NB4 (cell line): ENCODE measurements at regions not wholly inside any gene's neighbourhood (a gene's known extent, or its start where the extent isn't known, plus 50 kb on each side); places are given as distances from the start of the nearest gene placed in this dataset.

Experiments used
- MYC ChIP-seq: IDR thresholded peaks from 2 replicates; pipeline ENCODE4 v1.6.1; 2011; ENCODE audit warnings: low read depth, low read length
- POLR2A ChIP-seq: IDR thresholded peaks from 2 replicates; pipeline ENCODE4 v1.6.1; 2011; ENCODE audit warnings: mild to moderate bottlenecking; ENCODE audit not compliant: insufficient read length; ENCODE audit errors: extremely low read depth
- TF ChIP-seq, protein P1 (sequence below): IDR thresholded peaks from one replicate; pipeline ENCODE4 v1.5.1; 2012; ENCODE audit warnings: low read depth, low read length

DNA sequence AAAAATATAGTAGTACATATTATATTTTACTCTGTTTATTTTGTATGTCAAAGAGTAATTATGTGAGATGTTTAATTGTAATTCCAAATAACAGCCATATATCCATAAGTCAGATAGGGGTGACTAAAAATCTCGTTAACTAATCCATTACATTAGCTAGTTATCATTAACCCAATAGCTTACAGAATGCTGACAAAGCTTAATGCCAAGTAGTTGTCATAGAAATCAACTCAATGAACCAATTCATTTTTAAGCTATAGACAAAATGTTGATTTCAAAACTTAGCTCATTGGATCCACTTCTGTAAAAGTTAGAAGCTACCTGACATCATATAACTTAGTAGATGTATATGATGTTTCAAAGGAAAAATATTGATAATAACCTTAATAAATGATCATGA lies 206.7 kb upstream of the SLITRK1 start:
- TF ChIP-seq, protein P1, sequence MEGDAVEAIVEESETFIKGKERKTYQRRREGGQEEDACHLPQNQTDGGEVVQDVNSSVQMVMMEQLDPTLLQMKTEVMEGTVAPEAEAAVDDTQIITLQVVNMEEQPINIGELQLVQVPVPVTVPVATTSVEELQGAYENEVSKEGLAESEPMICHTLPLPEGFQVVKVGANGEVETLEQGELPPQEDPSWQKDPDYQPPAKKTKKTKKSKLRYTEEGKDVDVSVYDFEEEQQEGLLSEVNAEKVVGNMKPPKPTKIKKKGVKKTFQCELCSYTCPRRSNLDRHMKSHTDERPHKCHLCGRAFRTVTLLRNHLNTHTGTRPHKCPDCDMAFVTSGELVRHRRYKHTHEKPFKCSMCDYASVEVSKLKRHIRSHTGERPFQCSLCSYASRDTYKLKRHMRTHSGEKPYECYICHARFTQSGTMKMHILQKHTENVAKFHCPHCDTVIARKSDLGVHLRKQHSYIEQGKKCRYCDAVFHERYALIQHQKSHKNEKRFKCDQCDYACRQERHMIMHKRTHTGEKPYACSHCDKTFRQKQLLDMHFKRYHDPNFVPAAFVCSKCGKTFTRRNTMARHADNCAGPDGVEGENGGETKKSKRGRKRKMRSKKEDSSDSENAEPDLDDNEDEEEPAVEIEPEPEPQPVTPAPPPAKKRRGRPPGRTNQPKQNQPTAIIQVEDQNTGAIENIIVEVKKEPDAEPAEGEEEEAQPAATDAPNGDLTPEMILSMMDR = no peak
- no peak for TF ChIP-seq MYC
- no peak for TF ChIP-seq POLR2A
